ENCODE measurements at regions not wholly inside any gene's neighbourhood (a gene's known extent, or its start where the extent isn't known, plus 50 kb on each side); places are given as distances from the start of the nearest gene placed in this dataset.

DNA sequence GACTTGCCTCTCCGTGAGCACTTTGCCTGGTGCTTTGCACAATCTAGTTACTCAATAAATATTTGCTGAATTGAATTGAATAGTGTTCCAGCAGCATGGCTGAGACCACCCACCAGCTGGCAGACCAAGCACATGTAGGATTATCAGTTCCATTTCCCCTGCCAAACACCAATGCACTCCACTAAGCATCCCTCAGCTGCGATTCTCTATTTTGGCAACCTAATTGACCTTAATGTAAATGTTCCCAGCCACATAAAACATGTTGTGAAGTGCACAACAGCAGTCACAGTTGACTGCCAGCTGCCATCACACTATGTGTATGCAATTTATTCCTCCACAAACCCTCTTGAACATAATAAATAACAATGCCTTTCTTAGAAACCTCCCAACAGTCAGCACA lies 1879.4 kb upstream of the PIK3C3 start:
- 95% methylated on average over 2 of the region's 2 CpGs; no CpG with 5 or more reads in 1 of the 2 experiments for WGBS, 2 experiments (ENCODE audit: extremely low coverage in 1 of 2, insufficient coverage in 1 of 2, insufficient read length in 1 of 2, insufficient replicate concordance in 2 of 2, low coverage in 1 of 2, low lambda C conversion rate in 2 of 2, missing lambda C conversion rate in 1 of 2)
- H3K4me1 ChIP-seq (replicated peaks in 1 of 4; ENCODE audit: control insufficient read depth in 3 of 4, insufficient read depth in 4 of 4, low read length in 3 of 4): no peaks in the 10 kb centered on the region
- no peaks in the 10 kb centered on the region for H3K23me2 ChIP-seq (ENCODE audit: low read depth, low read length)

More for the DNA sequence above, 1879.4 kb upstream of the PIK3C3 start:
- Histone ChIP-seq H3K4me2 (ENCODE audit: insufficient read depth in 1 of 2, low read depth in 2 of 2, low read length in 2 of 2) (no peak overlapping the region), H4K91ac (replicated peaks; ENCODE audit: insufficient read length, low read length) (no peak overlapping the region), H2AK5ac (ENCODE audit: low read depth, low read length) (no peak overlapping the region), H3K18ac (ENCODE audit: extremely low read depth, low read length) (no peak overlapping the region), H3K23ac (ENCODE audit: insufficient read length) (no peak overlapping the region), H3K79me1 (ENCODE audit: low read depth, low read length) (no peaks in the 10 kb centered on the region), H4K8ac (ENCODE audit: extremely low read depth, insufficient read depth, low read length) (no peak overlapping the region), H2BK12ac (ENCODE audit: low read depth, low read length) (no peak overlapping the region), H3K27me3 (replicated peaks in 1 of 4; ENCODE audit: control insufficient read depth in 3 of 4, extremely low read depth in 1 of 4, insufficient read depth in 3 of 4, low read length in 3 of 4) (no peaks in the 10 kb centered on the region), H2BK20ac (ENCODE audit: low read length) (no peak overlapping the region), H2AFZ (ENCODE audit: low read length) (no peak overlapping the region), H3K14ac (ENCODE audit: insufficient read length) (no peak overlapping the region), H2BK15ac (ENCODE audit: low read length) (no peak overlapping the region), H2BK120ac (replicated peaks; ENCODE audit: low read depth, low read length) (no peak overlapping the region), H3K9ac (replicated peaks in 1 of 4; ENCODE audit: extremely low read depth in 1 of 4, low read depth in 3 of 4, low read length in 3 of 4) (no peak overlapping the region), H3K27ac (ENCODE audit: low read depth, low read length) (no peak overlapping the region), H3K36me3 (ENCODE audit: control insufficient read depth in 2 of 4, insufficient read depth in 4 of 4, low read length in 3 of 4) (no peaks in the 10 kb centered on the region), H4K20me1 (replicated peaks in 1 of 2; ENCODE audit: control insufficient read depth in 1 of 2, insufficient read depth in 2 of 2, low read length in 2 of 2) (no peaks in the 10 kb centered on the region), H3K79me2 (ENCODE audit: control insufficient read depth in 1 of 2, insufficient read depth in 2 of 2, low read length in 2 of 2) (no peaks in the 10 kb centered on the region), H3K56ac (replicated peaks; ENCODE audit: insufficient read length, low read depth, low read length) (no peak overlapping the region), H3K9me3 (ENCODE audit: insufficient read depth in 2 of 2, low read depth in 1 of 2, low read length in 1 of 2) (no peaks in the 10 kb centered on the region), H4K5ac (ENCODE audit: insufficient read length, low read depth, low read length) (no peak overlapping the region), H3K4ac (replicated peaks; ENCODE audit: insufficient read length, low read depth, low read length) (no peak overlapping the region), H2BK5ac (ENCODE audit: low read depth, low read length) (no peak overlapping the region), H3K4me3 (ENCODE audit: extremely low read depth in 1 of 4, insufficient read depth in 2 of 4, low read depth in 3 of 4, low read length in 4 of 4) (no peak overlapping the region)
- no peak for TF ChIP-seq BACH1 (IDR thresholded peaks at IDR 0.05; ENCODE audit: low read length)
- TF ChIP-seq SRF (IDR thresholded peaks at IDR 0.05; ENCODE audit: low read depth, low read length): no peak
- no peak for TF ChIP-seq SIRT6 (IDR thresholded peaks at IDR 0.05; ENCODE audit: low read length)
- DNase-seq (ENCODE audit: low read depth in 1 of 2, low spot score in 2 of 2): no peak
- FAIRE-seq: no peak
- ChIA-PET CTCF (ENCODE audit: partially characterized antibody) (interaction anchor here (0.5 kb wide), 1 partner anchor 9 kb away, joined by 3 read pairs; no protein-coding TSS in a partner anchor), POLR2A (ENCODE audit: partially characterized antibody) (no interaction called here)

Data from H1 (cell line).